22Rv1 (cell line): ENCODE measurements at regions not wholly inside any gene's neighbourhood (a gene's known extent, or its start where the extent isn't known, plus 50 kb on each side); places are given as distances from the start of the nearest gene placed in this dataset.
"Not testable (repeated sequence)": the region's sequence is repeated elsewhere in the genome, so short reads cannot be mapped to it uniquely, and the experiment has no call there.

Source experiments
- ZFX ChIP-seq: fragments of 450-650 bp; IDR thresholded peaks from 2 replicates; pipeline ENCODE4 v1.6.1; 2017; ENCODE audit warnings: antibody characterized with exemption, borderline replicate concordance
- TF ChIP-seq, protein P1 (sequence below): fragments of 450-650 bp; IDR thresholded peaks from 2 replicates; pipeline ENCODE4 v1.5.1; 2017; ENCODE audit warnings: mild to moderate bottlenecking

DNA sequence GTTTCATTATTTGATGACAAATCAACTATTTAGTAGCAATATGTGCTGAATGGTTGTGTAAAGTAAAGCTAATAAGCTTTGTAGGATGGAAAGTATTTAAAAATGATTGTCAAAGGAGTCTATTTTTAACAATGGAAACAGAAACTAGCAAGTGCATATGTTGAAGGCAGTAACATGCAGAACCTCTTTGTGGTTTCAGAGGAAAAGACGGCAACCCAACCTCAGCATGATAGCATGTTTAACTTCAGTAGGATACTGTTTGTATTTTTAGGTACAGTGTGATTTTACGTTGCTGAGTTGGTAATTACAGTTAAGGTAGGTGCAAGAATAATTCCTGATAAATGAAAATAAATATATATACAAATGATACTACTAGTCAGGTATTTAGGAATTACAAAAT lies 545.4 kb downstream of the CDY1 start:
- TF ChIP-seq, protein P1, sequence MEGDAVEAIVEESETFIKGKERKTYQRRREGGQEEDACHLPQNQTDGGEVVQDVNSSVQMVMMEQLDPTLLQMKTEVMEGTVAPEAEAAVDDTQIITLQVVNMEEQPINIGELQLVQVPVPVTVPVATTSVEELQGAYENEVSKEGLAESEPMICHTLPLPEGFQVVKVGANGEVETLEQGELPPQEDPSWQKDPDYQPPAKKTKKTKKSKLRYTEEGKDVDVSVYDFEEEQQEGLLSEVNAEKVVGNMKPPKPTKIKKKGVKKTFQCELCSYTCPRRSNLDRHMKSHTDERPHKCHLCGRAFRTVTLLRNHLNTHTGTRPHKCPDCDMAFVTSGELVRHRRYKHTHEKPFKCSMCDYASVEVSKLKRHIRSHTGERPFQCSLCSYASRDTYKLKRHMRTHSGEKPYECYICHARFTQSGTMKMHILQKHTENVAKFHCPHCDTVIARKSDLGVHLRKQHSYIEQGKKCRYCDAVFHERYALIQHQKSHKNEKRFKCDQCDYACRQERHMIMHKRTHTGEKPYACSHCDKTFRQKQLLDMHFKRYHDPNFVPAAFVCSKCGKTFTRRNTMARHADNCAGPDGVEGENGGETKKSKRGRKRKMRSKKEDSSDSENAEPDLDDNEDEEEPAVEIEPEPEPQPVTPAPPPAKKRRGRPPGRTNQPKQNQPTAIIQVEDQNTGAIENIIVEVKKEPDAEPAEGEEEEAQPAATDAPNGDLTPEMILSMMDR: not testable (repeated sequence)
- not testable (repeated sequence) for TF ChIP-seq ZFX
